HG02870 (cell line): ENCODE measurements at regions not wholly inside any gene's neighbourhood (a gene's known extent, or its start where the extent isn't known, plus 50 kb on each side); places are given as distances from the start of the nearest gene placed in this dataset.
"Not testable (repeated sequence)": the region's sequence is repeated elsewhere in the genome, so short reads cannot be mapped to it uniquely, and the experiment has no call there.

Source experiments
- ATAC-seq: cut with Tn5 transposase; IDR thresholded peaks from one replicate; pipeline ENCODE4 v1.9.1; 2021; ENCODE audit warnings: mild to moderate bottlenecking, moderate library complexity; ENCODE audit not compliant: unreplicated experiment

DNA sequence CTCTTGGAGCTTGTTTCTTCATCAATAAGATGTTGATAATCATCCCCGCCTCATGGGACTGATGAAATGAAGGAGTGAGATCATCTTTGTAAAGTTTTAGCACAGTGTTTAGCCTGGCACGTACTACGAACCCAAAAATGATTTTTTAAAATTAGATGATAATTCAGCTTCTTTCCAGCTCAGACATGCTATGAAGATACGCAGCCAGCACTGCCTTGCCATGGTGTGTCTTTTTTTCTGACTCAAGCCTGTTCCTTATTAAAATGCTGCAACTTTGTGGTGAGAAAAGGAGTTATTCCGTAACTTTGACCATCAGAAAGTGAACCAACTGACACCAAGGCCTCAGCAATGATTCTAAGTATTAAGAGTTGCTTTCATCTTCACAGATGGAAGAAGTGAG, 269.0 kb downstream of the LTN1 start:
- ATAC-seq = no peak

DNA sequence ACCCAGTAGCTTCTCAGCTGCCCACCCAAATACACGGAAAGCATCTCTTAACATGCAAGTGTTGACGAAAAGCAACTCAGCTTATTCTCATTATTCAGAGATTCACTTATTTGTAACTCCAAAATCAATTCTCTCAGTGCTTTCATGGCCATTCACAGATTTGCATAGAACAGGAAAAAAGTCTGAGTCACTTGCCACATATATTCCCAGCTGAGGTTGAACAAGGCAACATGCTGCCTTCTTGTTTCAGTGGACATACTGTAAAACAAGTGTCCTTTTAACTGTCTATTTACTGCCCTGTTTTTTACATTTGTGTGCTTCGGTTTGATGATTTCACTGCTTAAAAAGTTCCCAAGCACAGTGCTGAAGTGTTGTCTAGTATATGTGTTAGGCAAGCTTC, 273.0 kb downstream of the LTN1 start:
- ATAC-seq = no peak

DNA sequence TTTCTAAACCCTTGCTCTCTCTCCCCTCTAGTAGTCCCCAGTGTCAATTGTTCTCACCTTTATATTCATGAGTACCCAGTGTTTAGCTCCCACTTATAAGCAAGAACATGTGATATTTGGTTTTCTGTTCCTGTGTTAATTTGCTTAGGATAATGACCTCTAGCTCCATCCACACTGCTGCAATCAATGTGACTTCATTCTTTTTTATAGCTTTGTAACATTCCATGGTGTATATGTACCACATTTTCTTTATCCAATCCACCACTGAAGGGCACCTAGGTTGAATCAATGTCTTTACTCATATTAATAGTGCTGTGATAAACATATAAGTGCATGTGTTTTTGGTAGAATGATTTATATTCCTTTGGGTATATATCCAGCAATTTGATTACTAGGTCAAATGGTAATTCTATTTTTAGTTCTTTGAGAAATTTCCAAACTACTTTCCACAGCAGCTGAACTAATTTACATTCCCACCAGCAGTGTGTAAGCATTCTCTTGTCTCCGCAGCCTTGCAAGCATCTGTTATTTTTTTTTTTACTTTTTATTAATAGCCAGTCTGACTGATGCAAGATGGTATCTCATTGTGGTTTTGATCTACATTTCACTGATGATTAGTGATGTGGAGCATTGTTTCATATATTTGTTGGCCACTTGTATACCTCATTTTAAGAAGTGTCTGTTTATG, 277.8 kb downstream of the LTN1 start:
- no peak for ATAC-seq

DNA sequence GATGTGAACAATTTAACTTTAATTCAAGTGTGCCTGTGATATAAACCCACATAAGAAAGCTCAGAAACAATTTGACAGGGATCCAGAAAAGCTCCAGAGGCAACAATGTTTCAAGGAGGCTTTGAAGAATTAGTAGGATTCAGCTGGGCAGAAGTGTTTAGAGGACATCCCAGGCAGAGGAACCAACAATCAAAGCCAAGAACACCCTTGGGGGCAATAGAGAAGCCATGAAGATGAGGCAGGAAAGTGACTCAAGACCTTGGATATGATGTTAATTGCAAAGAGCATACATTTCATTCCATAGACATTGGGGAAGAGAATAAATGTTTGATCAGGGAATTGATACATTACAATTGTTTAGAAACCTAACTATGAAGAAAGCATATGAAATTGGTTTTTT, 280.3 kb downstream of the LTN1 start:
- ATAC-seq = no peak

DNA sequence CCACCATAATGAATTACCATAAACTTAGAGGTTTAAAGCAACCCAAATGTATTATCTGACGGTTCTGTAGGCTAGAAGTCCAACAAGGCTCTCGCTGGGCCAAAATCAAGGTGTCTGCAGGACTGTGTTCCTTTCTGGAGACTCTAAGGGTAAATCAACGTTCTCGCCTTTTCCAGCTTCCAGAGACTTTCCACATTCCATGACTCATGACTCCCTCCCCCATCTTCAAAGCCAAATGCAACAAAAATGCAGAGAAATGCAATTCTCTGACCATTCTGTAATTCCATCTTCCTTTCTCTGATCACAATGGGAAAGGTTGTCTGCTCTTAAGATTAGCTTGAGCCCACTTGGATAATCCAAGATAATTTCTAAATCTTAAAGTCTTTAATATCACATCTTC, 287.1 kb downstream of the LTN1 start:
- no peak for ATAC-seq

DNA sequence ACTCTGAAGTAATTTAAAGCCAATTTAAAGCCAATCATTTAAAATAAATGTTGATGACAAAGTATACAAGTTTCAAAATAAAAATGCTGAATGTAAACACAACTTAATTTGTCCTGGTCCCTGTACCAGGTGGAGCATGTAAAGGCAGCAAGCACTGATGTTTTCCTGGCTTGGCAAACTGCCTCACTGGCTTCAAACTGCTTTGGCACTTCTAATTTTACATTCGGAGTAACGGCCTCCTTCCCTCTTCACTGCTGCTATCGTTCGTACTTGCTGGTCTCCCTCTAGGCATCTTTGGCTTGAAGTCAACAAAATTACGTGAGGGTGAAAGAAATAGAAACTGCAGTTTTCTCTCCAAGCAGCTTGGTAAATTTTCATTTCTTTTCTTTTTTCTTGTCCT, 287.9 kb downstream of the LTN1 start:
- no peak for ATAC-seq

DNA sequence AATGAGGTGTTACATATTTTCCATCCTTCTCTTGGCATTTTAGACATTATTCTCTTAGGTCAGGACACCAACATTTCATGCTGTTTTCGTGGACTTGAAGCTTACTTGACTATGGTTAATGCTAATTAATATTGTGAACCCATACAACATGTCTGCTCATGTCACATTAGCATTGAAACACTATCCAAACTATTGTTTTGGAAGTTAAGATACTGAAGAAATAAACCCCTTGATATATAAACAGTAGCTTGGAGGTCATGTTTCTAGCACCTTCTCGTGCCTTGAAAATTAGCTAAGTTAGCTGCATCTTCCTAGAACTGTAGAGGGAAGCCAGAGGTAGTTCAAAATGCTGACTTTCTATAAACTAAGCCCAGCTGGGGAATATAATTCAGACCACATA, 288.8 kb downstream of the LTN1 start:
- no peak for ATAC-seq

DNA sequence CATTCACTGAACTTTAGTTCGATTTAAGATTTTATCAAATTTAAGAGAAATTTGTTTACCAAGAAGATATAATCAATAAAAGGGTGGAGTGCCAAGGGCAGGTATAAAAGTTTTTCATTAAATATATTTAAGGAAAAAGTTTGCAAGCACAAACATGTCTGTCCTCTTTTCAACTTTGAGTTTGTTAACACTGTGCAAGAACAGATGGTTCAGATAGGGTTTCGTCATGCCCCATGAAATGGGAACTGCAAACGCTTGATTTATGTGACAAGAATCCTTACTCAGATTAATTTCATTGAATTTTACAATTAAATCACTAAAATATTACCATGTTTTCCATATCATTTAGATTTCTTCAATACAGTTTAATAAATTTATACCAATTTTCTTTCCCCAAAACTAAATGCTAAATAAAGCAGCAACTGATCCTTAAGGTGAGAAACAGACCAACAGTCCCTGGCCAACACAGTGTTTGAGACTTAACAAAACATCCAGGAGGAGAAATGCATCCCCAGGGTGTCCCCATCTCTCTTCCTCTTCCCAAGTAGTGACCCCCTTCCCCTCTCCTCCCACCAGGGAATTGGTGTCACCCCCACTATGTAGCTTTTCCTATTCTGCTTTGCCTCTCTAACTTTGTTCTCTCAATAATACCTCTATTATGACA, 292.9 kb downstream of the LTN1 start:
- no peak for ATAC-seq

DNA sequence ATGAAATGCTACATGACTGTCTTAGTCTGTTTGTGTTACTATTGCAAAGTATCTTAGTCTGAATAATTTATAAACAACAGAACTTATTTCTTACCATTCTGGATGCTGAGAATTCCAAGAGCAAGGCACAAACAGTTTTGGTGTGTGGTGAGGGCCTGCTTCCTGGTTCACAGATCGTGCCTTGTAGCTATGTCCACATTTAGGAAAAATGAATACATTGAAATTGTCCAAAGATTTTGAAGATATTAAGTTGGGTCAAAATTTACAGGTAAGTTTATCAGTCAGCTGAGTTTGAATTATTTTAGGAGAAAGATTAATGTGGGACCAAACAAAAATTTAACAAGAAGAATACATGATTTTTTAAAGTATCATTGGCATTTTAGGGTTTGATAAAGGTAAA, 293.5 kb downstream of the LTN1 start:
- ATAC-seq = no peak

DNA sequence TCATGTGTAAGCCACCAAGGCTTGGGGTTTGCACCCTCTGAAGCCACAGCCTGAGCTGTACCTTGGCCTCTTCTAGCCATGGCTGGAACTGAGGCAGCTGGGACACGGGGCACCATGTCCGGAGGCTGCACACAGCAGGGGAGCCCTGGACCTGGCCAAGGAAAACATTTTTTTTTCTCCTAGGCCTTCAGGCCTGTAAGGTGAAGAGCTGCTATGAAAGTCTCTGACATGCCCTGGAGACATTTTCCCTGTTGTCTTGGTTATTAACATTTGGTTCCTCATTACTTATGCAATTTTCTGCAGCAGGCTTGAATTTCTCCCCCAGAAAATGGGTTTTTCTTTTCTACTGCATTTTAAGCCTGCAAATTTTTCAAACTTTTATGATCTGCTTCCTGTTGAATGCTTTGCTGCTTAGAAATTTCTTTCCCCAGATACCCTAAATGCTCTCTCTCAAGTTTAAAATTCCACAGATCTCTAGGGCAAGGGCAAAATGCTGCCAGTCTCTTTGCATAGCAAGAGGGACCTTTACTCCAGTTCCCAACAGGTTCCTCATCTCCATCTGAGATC, 295.8 kb downstream of the LTN1 start:
- no peak for ATAC-seq

DNA sequence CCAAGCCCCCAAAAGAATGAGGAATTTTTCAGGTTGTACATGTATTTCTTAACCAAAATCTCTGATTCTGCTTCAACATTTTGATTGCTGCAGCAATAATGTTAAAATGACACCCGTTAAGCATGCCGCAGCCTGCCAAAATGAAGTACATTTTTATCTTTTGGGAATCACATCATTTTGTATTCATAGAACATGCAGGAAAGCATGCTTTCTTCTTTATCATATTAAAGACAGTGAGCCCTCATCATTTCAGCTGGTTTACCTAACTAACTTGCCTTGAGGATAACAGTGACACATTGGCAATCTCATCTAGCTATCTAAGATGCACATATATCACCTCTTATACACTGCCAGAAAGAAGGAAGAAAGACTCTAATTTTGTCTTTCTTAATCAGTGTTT, 299.2 kb downstream of the LTN1 start:
- no peak for ATAC-seq

DNA sequence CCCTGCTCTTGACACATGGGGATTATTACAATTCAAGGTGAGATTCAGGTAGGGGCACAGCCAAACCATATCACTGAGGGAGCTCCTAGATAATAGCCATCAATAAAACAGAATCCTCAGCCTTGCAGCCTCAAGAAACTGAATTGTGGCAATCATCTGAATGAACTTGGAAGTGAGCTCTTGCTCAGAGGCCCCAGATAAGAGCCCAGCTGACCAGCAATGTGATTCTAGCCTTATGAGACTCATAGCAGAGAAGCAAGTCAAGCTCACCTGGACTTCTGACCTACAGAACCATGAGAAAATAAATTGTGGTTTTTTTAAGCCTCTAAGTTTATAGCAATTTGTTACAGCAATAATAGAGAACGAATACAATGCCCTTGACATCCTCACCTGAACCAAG, 302.5 kb downstream of the LTN1 start:
- no peak for ATAC-seq

DNA sequence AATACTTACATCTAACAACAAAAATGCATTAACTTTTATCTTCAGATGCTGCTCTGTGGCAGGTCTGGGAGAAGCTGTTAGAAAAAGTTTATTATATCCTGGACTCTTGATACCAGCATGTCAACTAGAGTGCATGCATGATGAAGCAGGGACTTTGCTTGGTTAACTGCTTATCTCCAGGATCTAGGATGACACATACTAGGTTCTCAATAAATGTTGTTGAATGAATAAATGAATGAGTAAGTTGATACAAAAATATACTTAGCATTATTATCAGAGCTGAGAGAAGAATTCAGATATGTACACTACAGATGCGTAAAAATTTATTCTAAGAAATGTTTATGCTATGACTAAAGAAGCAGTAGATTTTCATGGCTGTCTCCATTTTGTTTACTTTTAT, 304.3 kb downstream of the LTN1 start:
- no peak for ATAC-seq

DNA sequence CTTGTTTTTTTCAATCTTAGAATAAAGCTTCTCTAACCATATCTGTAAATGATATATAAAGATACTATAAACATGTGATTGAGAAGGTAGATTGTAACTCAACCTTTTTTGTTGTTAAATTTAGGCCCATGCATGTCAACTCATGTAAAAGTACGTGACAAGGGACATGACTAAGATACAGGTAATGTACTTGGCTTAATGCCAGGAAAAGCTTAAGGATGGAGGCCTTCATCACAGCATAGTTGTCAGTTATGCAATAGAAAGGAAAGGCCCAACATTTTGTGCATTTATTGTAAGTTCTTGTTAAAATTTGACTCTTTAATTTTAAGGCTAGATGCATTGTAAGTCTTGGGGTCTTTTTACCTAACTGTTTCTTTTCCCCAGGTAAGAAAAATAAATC, 305.1 kb downstream of the LTN1 start:
- ATAC-seq = no peak

DNA sequence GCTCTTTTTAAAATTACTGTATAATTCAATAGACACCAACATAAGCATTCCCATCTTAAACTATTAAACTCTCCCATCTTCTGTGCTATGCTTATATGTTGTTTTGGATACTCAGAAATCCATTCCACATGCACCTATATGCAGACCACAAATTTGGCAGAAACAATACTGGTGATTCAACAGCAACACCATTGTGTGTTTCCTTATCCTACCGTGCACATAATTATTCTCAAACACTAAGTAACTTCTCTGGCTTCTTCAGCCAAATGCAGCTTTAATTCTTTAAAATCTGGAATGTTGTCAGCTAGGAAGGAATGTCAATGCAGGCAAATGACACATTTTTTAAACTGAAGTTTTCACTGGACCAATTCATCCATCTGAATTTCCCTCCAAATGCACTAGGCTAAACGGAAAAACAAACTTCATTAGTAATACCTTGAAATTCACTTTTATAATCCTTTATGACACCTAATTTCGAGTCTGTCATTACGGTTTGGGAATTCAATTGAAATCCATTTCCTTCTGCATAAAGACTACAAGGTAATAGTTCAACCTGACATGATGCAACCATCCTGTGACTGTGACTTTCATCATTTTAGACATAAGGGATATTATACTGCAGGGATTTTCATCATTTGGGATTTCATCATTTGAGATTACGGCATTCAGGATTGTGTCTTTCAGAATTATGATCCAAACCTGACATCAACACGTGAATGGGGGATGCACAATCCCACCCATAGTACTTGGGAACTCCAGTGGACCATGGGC, 308.5 kb downstream of the LTN1 start:
- no peak for ATAC-seq

DNA sequence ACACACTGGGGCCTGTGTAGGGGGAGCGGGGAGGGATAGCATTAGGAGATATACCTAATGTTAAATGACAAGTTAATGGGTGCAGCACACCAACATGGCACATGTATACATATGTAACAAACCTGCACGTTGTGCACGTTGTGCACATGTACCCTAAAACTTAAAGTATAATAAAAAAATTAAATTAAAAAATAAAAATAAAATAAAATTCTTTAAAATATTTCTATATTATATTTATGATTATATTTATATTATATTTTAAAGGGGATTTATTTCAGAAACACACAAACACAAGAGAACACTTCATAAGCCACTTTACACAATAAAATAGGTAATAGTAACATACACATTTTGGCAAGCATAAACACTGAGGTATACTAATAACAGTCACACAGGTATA, 309.8 kb downstream of the LTN1 start:
- not testable (repeated sequence) for ATAC-seq

DNA sequence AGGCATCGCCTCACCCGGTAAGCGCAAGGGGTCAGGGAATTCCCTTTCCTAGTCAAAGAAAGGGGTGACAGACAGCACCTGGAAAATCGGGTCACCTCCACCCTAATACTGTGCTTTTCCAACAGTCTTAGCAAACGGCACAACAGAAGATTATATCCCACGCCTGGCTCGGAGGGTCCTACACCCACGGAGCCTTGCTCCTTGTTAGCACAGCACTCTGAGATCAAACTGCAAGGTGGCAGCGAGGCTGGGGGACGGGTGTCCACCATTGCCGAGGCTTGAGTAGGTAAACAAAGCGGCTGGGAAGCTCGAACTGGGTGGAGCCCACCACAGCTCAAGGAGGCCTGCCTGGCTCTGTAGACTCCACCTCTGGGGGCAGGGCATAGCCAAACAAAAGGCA, 315.6 kb downstream of the LTN1 start:
- ATAC-seq = not testable (repeated sequence)

DNA sequence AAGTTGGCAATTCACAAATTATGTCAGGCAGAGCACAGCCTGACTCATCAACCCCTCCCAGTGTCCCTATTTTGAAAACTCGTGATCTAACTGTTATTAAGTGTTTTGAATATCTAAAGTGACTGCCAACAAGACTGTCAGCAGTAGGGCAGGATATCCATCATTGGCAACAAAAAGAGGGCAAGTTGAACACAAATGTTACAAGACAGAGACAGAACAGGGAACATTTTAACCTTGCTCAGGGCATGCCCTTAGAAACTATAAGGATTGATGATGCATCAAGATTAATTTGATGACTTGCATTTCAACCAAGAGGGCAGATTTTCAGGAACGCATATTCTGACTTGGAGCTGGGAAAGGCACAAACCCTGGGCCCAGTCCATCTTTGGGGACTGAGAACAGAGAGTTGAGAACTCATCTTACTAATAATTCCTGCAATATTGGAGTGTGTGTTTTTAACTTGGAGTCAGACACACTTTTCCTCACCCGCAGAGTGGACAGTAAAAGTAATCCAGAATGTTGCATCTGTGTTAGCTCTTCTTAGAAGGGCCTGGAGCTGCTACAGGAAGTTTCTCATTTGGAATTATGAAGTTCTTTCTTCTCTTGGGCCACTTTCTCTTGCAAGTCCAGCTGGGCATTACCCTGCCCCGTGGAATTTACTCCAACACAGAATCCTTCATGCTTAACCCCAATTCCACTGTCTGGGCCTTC, 317.2 kb downstream of the LTN1 start:
- no peak for ATAC-seq

DNA sequence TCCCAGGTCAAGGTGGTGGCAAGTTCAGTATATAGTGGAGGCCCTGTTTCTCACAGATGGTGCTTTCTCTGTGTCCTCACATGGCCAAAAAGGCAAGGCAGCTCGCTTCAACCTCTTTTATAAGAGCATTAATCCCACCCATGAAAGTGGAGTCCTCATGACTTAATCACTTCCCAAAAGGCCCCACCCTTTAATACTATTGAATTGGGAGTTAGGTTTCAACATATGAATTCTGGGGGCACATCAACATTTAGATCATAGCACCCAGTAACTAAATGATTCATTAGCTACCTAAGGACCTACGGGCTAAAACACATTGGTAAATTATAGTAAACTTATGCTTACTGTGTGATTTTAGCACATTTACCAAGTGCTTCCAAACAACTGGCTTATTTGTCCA, 317.9 kb downstream of the LTN1 start:
- no peak for ATAC-seq

DNA sequence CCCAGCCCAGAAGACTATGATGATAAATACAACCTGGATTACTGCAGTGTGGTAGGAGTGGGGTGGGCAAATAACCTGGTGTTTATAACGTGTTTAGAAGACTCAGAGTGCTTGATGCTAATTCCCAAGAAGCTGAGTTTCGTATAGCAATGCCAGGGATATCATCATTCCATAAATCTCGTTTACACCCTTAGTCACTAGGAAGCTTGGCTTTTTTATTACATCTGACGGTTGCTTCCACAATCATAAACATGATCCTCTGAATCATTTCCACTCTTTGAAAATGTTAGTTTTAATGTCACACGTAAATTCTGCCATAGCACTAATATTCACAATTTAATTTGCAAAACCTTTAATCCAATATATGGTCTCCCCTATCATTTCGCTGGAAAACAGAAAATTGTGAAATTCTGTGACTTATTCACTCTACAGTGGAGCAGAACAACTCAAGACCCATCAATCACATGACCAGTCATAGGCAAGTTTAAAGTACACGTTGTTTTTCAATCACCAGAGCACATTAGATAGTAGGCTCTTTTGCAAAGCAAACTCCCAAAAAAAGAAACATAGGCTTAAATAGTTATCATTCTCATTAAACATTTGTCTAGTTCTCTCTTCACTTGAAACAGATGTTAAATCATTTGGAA, 321.0 kb downstream of the LTN1 start:
- no peak for ATAC-seq
